Fibroblast of villous mesenchyme (primary cell): ENCODE measurements at regions not wholly inside any gene's neighbourhood (a gene's known extent, or its start where the extent isn't known, plus 50 kb on each side); places are given as distances from the start of the nearest gene placed in this dataset.
A peak's percentile ranks its signal among the peaks of the same experiment; 100 is the strongest.

Experiments
- DNase-seq: peaks from one replicate; pipeline ENCODE4 v3.0.0-alpha.2; 2010; ENCODE audit warnings: low read depth
- H3K4me3 ChIP-seq: 2 replicates; pipeline ENCODE4 v1.5.1; 2011; ENCODE audit warnings: low read depth, mild to moderate bottlenecking, low read length
- CTCF ChIP-seq: IDR thresholded peaks from 2 replicates; pipeline ENCODE4 v1.5.1; 2012; ENCODE audit warnings: low read depth, mild to moderate bottlenecking, low read length; ENCODE audit not compliant: insufficient read depth

GRCh38 chr14:34243001-34243400, 219.0 kb downstream of the SPTSSA start:
- no peak for TF ChIP-seq CTCF
- H3K4me3 ChIP-seq = no peak overlapping the region
- no peak for DNase-seq

- no peak for DNase-seq
- no peak for TF ChIP-seq CTCF
- H3K4me3 ChIP-seq = no peak overlapping the region
These were observed 220.8 kb downstream of the SPTSSA start for GRCh38 chr14:34241185-34241711.

GRCh38 chr14:34238610-34239009, 223.4 kb downstream of the SPTSSA start:
- H3K4me3 ChIP-seq = no peak overlapping the region
- no peak for DNase-seq
- TF ChIP-seq CTCF = no peak

GRCh38 chr14:34237677-34238076, 224.4 kb downstream of the SPTSSA start:
- no peak for DNase-seq
- no peak for TF ChIP-seq CTCF

GRCh38 chr14:34237081-34237480, 225.0 kb downstream of the SPTSSA start:
- no peak for TF ChIP-seq CTCF
- peak; percentile 52 for DNase-seq
- no peak overlapping the region for H3K4me3 ChIP-seq

More at GRCh38 chr14:34237677-34238076, 224.4 kb downstream of the SPTSSA start:
- H3K4me3 ChIP-seq = no peak overlapping the region

GRCh38 chr14:34235643-34236300, 226.3 kb downstream of the SPTSSA start:
- TF ChIP-seq CTCF = no peak
- H3K4me3 ChIP-seq = no peak overlapping the region
- DNase-seq = no peak

GRCh38 chr14:34234258-34234657, 227.8 kb downstream of the SPTSSA start:
- no peak for TF ChIP-seq CTCF
- H3K4me3 ChIP-seq = no peak overlapping the region
- DNase-seq = no peak
